SIG-M5 treated with dmso at 0.1 percent for 504 hours (cell line): ENCODE measurements at regions not wholly inside any gene's neighbourhood (a gene's known extent, or its start where the extent isn't known, plus 50 kb on each side); places are given as distances from the start of the nearest gene placed in this dataset.
"Not testable (repeated sequence)": the region's sequence is repeated elsewhere in the genome, so short reads cannot be mapped to it uniquely, and the experiment has no call there.

Experiments used
- DNase-seq: peaks from one replicate; lab custom pipeline; 2025; ENCODE audit not compliant: unreplicated experiment; lab: John Stamatoyannopoulos, UW

GRCh38 chr7:131808156-131808555 is 251.7 kb upstream of the PODXL start:
- not testable (repeated sequence) for DNase-seq

GRCh38 chr7:131803816-131804215 is 247.4 kb upstream of the PODXL start:
- no peak for DNase-seq

DNA sequence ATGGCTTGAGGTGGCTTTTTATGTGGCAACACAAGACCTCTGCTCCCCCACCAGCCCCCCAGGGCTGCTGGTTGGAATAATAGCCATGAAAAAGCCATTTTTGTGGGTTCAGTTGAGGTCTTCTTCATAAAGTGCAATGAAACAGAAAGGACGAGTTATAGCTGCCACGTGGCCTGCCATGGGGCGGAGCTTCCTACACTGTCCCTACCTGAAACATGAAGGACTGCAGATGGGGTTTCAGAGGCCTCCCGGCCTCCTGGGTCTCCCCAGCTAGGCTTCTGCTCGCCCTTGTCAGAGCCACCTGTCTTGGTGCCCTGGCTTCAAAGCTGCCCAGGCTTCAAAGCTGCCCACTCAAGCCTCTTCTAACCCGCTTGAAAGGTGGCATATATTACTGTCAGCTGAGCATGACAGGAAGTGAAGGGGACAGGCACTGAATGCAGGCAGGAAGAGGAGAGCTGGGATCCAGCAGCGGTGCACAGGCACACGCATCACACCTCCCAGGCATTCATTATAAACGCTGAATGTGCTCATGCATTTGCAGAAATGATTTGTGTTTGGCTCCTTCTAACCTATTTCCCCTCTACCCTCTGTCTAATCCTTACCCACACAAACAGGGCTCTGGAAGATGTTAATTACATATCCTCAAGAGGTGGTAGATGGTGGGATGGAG is 245.9 kb upstream of the PODXL start:
- no peak for DNase-seq

DNA sequence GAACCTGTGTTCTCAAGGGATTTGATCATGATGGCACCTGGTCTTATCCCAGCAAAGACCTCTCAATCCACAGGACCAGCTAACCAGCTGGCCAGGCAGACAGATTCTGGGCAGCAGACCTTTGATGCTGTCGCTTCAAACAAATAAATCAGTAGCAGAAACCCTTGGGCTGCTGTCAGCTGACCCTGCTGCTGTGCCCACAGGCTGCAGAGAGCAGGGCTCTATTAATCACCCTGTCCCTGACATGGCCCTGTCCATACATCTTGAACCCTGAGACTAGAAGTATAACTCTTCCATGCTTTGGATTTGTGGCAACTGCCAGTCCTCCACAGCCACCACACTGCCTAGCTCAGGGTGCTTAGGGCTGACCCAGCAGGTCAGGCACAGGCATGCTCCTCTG is 244.1 kb upstream of the PODXL start:
- DNase-seq, result no peak

DNA sequence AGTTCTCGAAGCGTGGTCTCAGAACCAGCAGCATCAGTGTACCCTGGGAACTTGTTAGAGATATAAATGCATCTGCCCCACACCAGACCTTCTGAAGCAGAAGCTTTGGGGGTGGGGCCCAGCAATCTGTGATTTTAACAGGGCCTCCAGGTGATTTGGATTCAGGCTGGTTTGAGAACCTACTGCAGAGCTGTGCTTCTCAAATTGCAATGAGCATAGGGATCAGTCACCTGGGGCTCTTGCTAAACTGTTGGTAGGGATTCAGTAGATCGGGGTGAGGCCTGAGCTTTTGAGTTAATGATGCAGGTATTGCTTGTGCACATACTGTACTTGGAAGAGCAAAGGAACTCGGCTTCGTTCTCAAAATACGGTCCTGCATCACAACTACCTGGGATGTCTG is 243.6 kb upstream of the PODXL start:
- no peak for DNase-seq

- DNase-seq, result no peak
These were observed 241.4 kb upstream of the PODXL start for GRCh38 chr7:131797841-131798240.

DNA sequence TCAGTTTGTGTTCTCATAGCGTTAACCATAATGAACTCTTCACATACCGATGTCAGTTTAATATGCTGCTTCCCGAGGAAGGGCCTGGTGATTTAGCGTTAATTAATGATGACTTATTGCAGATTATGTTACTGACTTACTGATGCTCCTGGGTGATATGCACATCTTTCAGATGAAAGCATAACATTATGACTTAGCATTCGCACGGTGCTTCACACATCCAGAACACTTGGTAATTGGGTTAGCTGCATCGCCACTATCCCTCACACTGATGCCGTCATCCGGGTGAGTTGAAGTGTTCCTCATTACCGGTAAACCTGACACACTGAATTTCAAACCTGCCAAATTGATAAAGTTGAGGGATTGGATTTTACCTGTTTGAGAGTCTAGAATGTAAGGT is 239.0 kb upstream of the PODXL start:
- no peak for DNase-seq

- no peak for DNase-seq
These were observed 235.9 kb upstream of the PODXL start for GRCh38 chr7:131792311-131792710.

DNA sequence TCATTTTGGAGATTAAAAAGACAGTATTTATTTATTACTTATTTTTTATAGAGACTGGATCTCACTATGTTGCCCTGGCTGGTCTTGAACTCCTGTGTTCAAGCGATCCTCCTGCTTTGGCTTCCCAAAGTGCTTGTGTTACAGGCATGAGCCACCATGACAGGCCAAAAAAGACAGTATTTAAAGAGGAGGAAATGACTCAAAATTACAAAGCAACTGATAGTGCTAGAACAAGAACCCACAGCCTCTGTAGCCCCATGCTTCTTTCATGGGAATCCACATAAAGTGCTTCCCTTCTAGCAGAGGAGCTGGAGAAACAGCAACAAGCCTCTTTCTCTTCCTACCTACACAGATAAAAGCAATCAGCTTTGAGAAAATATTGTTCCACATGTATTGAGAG is 230.7 kb upstream of the PODXL start:
- DNase-seq, result no peak

GRCh38 chr7:131786204-131786603 is 229.8 kb upstream of the PODXL start:
- DNase-seq, result no peak

- no peak for DNase-seq
These were observed 222.2 kb upstream of the PODXL start for GRCh38 chr7:131778601-131779000.

- DNase-seq, result no peak
These were observed 218.2 kb upstream of the PODXL start for GRCh38 chr7:131774419-131775220.

GRCh38 chr7:131773413-131773812 is 217.0 kb upstream of the PODXL start:
- no peak for DNase-seq

DNA sequence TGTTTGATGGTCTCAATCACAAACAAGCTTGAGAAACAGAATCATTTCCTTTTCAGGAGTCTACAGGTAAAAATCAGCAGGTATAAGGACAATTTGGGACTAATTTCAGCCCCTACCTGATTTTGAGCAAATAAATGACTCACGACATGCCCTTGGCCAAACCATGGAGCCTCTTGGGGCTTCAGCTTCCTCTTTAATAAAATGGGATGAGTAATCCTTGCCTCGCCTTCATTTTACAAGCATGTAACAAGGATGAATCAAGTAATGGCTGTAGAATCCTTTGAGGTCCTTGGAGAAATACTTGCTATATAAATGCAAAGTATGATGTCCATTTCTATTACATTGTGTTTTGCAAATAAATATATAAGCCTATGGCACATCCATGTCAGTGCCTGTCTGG is 212.8 kb upstream of the PODXL start:
- DNase-seq, result no peak

GRCh38 chr7:131767591-131767990 is 211.2 kb upstream of the PODXL start:
- DNase-seq, result no peak

DNA sequence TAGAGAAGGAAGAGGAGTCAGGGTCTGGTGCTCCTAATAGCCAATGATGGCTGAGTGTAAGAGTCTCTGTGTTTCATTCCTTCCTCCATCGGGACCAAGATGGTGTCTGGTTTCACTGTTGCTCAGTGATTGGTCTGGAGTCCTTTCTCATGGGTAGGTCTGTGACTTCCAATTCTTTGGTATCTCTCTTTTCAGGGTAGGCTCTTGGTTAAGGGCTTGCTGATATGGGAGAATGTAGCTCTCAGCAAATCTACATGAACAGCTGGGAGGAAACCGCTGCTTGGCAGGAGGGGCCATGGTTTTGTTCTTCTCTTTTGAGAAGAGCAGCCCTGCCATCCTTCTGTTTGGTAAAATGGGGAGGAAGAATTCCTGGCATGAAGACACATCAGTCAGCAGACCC is 209.1 kb upstream of the PODXL start:
- DNase-seq, result no peak

GRCh38 chr7:131764143-131764775 is 207.8 kb upstream of the PODXL start:
- DNase-seq, result no peak

GRCh38 chr7:131762753-131763152 is 206.3 kb upstream of the PODXL start:
- DNase-seq, result no peak

GRCh38 chr7:131755801-131756200 is 199.4 kb upstream of the PODXL start:
- not testable (repeated sequence) for DNase-seq

- DNase-seq, result no peak
These were observed 197.3 kb upstream of the PODXL start for GRCh38 chr7:131753620-131754222.

GRCh38 chr7:131747658-131748232 is 191.3 kb upstream of the PODXL start:
- DNase-seq, result no peak
